Keratinocyte (primary cell): ENCODE measurements at regions not wholly inside any gene's neighbourhood (a gene's known extent, or its start where the extent isn't known, plus 50 kb on each side); places are given as distances from the start of the nearest gene placed in this dataset.

Source experiments
- DNase-seq: peaks from one replicate; pipeline ENCODE4 v3.0.0-alpha.2; 2011; ENCODE audit warnings: low read depth, missing footprints, low spot score
- FAIRE-seq: peaks from 2 replicates; lab custom pipeline; 2011; peaks lifted over from hg19 to GRCh38; lab: Jason Lieb, UNC
- H2AFZ ChIP-seq: 2 replicates; pipeline ENCODE4 v1.6.0; 2012; ENCODE audit warnings: low read length, control low read depth, inconsistent platforms; ENCODE audit not compliant: control insufficient read depth
- H3K27ac ChIP-seq: 2 replicates; pipeline ENCODE4 v1.5.1; 2011; ENCODE audit warnings: low read length; ENCODE audit not compliant: control insufficient read depth, insufficient read depth
- H3K27me3 ChIP-seq: 3 replicates; pipeline ENCODE4 v1.6.0; 2011; ENCODE audit warnings: low read length; ENCODE audit not compliant: control insufficient read depth, insufficient read depth; ENCODE audit errors: extremely low read depth
- H3K36me3 ChIP-seq, 2 experiments: 2 replicates in 1 of 2; 3 replicates in 1 of 2; pipeline ENCODE4 v1.5.1; 2011; ENCODE audit warnings: low read length in 2 of 2, mild to moderate bottlenecking in 1 of 2; ENCODE audit not compliant: control insufficient read depth in 2 of 2, insufficient read depth in 2 of 2; ENCODE audit errors: extremely low read depth in 1 of 2
- H3K4me1 ChIP-seq: 3 replicates; pipeline ENCODE4 v1.5.1; 2011; ENCODE audit warnings: low read length; ENCODE audit not compliant: control insufficient read depth, insufficient read depth; ENCODE audit errors: extremely low read depth
- H3K4me2 ChIP-seq: 3 replicates; pipeline ENCODE4 v1.6.0; 2011; ENCODE audit warnings: low read depth, low read length; ENCODE audit not compliant: control insufficient read depth, insufficient read depth; ENCODE audit errors: extremely low read depth
- H3K4me3 ChIP-seq, 3 experiments: fragments of 200-600 bp in 1 of 3; sonication (generic) in 1 of 3; 2 replicates in 2 of 3; 3 replicates in 1 of 3; pipeline ENCODE4 v1.5.1; 2011 to 2016; ENCODE audit warnings: low read length in 3 of 3, mild to moderate bottlenecking in 3 of 3, control low read depth in 2 of 3, inconsistent platforms in 1 of 3, low read depth in 1 of 3, mixed read lengths in 1 of 3, mixed run types in 1 of 3, moderate library complexity in 1 of 3; ENCODE audit not compliant: control insufficient read depth in 2 of 3, insufficient read depth in 2 of 3; ENCODE audit errors: extremely low read depth in 1 of 3
- H3K79me2 ChIP-seq: 2 replicates; pipeline ENCODE4 v1.6.0; 2012; ENCODE audit warnings: low read length; ENCODE audit not compliant: control insufficient read depth, insufficient read depth
- H3K9ac ChIP-seq: 3 replicates; pipeline ENCODE4 v1.6.0; 2011; ENCODE audit warnings: low read length; ENCODE audit not compliant: control insufficient read depth, insufficient read depth; ENCODE audit errors: extremely low read depth
- H3K9me1 ChIP-seq: 3 replicates; pipeline ENCODE4 v1.6.0; 2011; ENCODE audit warnings: low read length; ENCODE audit not compliant: control insufficient read depth, insufficient read depth; ENCODE audit errors: extremely low read depth
- H3K9me3 ChIP-seq: 2 replicates; pipeline ENCODE4 v1.5.1; 2012; ENCODE audit warnings: low read depth, low read length; ENCODE audit not compliant: control insufficient read depth
- H4K20me1 ChIP-seq: 3 replicates; pipeline ENCODE4 v1.6.0; 2011; ENCODE audit warnings: low read length; ENCODE audit not compliant: control insufficient read depth, insufficient read depth; ENCODE audit errors: extremely low read depth
- EZH2 ChIP-seq: IDR thresholded peaks from one replicate; pipeline ENCODE4 v1.6.1; 2012; ENCODE audit warnings: inconsistent platforms, mild to moderate bottlenecking, low read length, moderate library complexity
- dilution Hi-C: fragments of 300-500 bp; cut with MboI; formaldehyde crosslinking; loops from one replicate; pipeline ENCODE4 v1.7.0; 2020; ENCODE audit warnings: low sequenced_read_pairs; ENCODE audit not compliant: extremely low pct_ligation_motif_present
- TF ChIP-seq, protein P1 (sequence below), 3 experiments: IDR thresholded peaks in 1 of 3; conservative IDR thresholded peaks in 1 of 3; optimal IDR thresholded peaks in 1 of 3; 2 replicates in 2 of 3; 3 replicates in 1 of 3; pipeline versions ENCODE3 to v1.5.1; 2011; ENCODE audit warnings: low read length in 3 of 3, mild to moderate bottlenecking in 3 of 3, moderate library complexity in 2 of 3, control low read depth in 1 of 3, inconsistent platforms in 1 of 3; ENCODE audit not compliant: insufficient read depth in 2 of 3; ENCODE audit errors: extremely low read depth in 1 of 3

DNA sequence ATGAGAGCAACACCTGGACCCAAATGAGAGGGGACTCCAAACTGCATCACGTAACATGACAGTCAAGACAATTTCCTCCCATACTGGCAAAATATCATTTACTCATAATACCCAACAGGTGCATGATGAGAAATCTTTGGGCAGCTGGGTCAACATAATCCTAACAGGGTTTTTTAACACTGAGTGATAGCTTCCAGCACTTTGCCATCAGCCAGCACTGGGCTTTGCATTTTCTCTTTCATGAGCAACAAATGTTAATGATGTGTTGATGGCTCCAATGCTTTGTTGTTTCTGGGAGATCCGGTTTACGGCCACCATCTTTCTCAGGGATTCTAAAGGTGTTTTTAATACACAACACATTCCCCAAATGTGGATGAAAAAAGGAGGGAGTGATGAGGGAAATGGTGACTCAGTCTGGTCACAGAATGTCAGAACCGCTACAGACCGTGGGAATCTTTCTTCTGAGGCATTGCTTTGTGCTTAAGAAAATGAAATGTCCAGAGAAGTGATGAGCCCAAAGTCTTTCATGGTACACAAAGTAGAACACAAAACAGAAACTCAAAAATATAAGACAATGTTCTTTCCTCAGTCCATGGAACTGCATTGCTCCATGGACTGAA, 705.7 kb upstream of the IGFBP3 start:
- no peak overlapping the region for H3K27ac ChIP-seq
- no peaks in the 10 kb centered on the region for H3K9me3 ChIP-seq
- no peaks in the 10 kb centered on the region for H3K9me1 ChIP-seq
- H3K79me2 ChIP-seq = no peaks in the 10 kb centered on the region
- no peaks in the 10 kb centered on the region for H3K36me3 ChIP-seq
- H3K4me1 ChIP-seq = no peaks in the 10 kb centered on the region
- H3K4me2 ChIP-seq = no peak overlapping the region
- no peak overlapping the region for H3K4me3 ChIP-seq
- DNase-seq (no peak), FAIRE-seq (no peak)
- no peaks in the 10 kb centered on the region for H4K20me1 ChIP-seq
- TF ChIP-seq, protein P1, sequence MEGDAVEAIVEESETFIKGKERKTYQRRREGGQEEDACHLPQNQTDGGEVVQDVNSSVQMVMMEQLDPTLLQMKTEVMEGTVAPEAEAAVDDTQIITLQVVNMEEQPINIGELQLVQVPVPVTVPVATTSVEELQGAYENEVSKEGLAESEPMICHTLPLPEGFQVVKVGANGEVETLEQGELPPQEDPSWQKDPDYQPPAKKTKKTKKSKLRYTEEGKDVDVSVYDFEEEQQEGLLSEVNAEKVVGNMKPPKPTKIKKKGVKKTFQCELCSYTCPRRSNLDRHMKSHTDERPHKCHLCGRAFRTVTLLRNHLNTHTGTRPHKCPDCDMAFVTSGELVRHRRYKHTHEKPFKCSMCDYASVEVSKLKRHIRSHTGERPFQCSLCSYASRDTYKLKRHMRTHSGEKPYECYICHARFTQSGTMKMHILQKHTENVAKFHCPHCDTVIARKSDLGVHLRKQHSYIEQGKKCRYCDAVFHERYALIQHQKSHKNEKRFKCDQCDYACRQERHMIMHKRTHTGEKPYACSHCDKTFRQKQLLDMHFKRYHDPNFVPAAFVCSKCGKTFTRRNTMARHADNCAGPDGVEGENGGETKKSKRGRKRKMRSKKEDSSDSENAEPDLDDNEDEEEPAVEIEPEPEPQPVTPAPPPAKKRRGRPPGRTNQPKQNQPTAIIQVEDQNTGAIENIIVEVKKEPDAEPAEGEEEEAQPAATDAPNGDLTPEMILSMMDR (optimal IDR thresholded peaks at IDR 0.05 in 1 of 3, IDR thresholded peaks at IDR 0.05 in 1 of 3, conservative IDR thresholded peaks at IDR 0.05 in 1 of 3; ENCODE audit: extremely low read depth in 1 of 3, insufficient read depth in 2 of 3, low read length in 3 of 3) = no peak
- TF ChIP-seq EZH2 = no peak
- no peak overlapping the region for H2AFZ ChIP-seq
- dilution Hi-C loops = no loop called here
- H3K9ac ChIP-seq = no peak overlapping the region
- H3K27me3 ChIP-seq = no peaks in the 10 kb centered on the region

DNA sequence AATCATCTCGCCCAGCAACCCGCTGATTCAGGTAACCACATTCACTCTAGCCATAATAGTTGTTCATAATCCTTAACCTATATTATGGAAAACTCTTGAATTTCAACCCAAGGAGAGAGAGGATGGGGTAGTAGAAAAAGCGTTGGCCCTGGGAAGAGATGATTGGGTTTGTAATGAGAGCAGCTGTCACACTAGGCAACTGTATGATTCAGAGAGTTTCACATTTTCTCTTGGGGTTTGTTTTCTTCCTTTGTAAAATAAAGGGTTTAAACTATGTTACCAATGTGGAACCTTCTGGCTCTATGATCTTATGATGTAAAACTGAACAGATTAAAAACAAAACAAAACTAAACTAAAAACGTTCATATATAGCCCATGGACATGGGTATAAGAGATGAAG, 705.2 kb upstream of the IGFBP3 start:
- no peak overlapping the region for H2AFZ ChIP-seq
- H3K79me2 ChIP-seq = no peaks in the 10 kb centered on the region
- H3K9me3 ChIP-seq = no peaks in the 10 kb centered on the region
- dilution Hi-C loops = no loop called here
- no peak for FAIRE-seq
- no peak overlapping the region for H3K4me2 ChIP-seq
- H3K4me3 ChIP-seq = no peak overlapping the region
- H3K36me3 ChIP-seq = no peaks in the 10 kb centered on the region
- H3K27me3 ChIP-seq = no peaks in the 10 kb centered on the region
- no peak overlapping the region for H3K27ac ChIP-seq
- H3K4me1 ChIP-seq = no peaks in the 10 kb centered on the region
- H4K20me1 ChIP-seq = no peaks in the 10 kb centered on the region
- no peaks in the 10 kb centered on the region for H3K9me1 ChIP-seq
- TF ChIP-seq, protein P1 (optimal IDR thresholded peaks at IDR 0.05 in 1 of 3, IDR thresholded peaks at IDR 0.05 in 1 of 3, conservative IDR thresholded peaks at IDR 0.05 in 1 of 3; ENCODE audit: extremely low read depth in 1 of 3, insufficient read depth in 2 of 3, low read length in 3 of 3) = no peak
- TF ChIP-seq EZH2 = no peak
- H3K9ac ChIP-seq = no peak overlapping the region
- no peak for DNase-seq
